GM18867 (cell line): ENCODE measurements at regions not wholly inside any gene's neighbourhood (a gene's known extent, or its start where the extent isn't known, plus 50 kb on each side); places are given as distances from the start of the nearest gene placed in this dataset.

Experiments
- ATAC-seq: cut with Tn5 transposase; IDR thresholded peaks from one replicate; pipeline ENCODE4 v1.9.1; 2021; ENCODE audit warnings: mild to moderate bottlenecking, moderate library complexity; ENCODE audit not compliant: unreplicated experiment

- ATAC-seq = no peak
Observed at GRCh38 chr6:108778421-108779186, 69.6 kb upstream of the ARMC2 start.

- ATAC-seq = no peak
Observed at GRCh38 chr6:108779536-108780275, 68.5 kb upstream of the ARMC2 start.

GRCh38 chr6:108780784-108781183 is 67.4 kb upstream of the ARMC2 start:
- no peak for ATAC-seq

- no peak for ATAC-seq
Observed at GRCh38 chr6:108781419-108782100, 66.7 kb upstream of the ARMC2 start.

- peak; percentile 47 for ATAC-seq
Observed at GRCh38 chr6:108782179-108783041, 65.8 kb upstream of the ARMC2 start.

GRCh38 chr6:108785653-108786052 is 62.6 kb upstream of the ARMC2 start:
- no peak for ATAC-seq

- no peak for ATAC-seq
Observed at GRCh38 chr6:108788416-108788815, 59.8 kb upstream of the ARMC2 start.

- no peak for ATAC-seq
Observed at GRCh38 chr6:108789475-108789874, 58.7 kb upstream of the ARMC2 start.

GRCh38 chr6:108791700-108792099 is 56.5 kb upstream of the ARMC2 start:
- ATAC-seq = no peak

GRCh38 chr6:108793516-108794251 is 54.5 kb upstream of the ARMC2 start:
- no peak for ATAC-seq

GRCh38 chr6:108795122-108795521 is 53.1 kb upstream of the ARMC2 start:
- ATAC-seq = no peak

- no peak for ATAC-seq
Observed at GRCh38 chr6:108795814-108796213, 52.4 kb upstream of the ARMC2 start.

GRCh38 chr6:108796875-108797274 is 51.3 kb upstream of the ARMC2 start:
- ATAC-seq = no peak

- ATAC-seq = no peak
Observed at GRCh38 chr6:108797951-108798669, 50.1 kb upstream of the ARMC2 start.
